ENCODE measurements at regions not wholly inside any gene's neighbourhood (a gene's known extent, or its start where the extent isn't known, plus 50 kb on each side); places are given as distances from the start of the nearest gene placed in this dataset.
"Not testable (repeated sequence)": the region's sequence is repeated elsewhere in the genome, so short reads cannot be mapped to it uniquely, and the experiment has no call there.

DNA sequence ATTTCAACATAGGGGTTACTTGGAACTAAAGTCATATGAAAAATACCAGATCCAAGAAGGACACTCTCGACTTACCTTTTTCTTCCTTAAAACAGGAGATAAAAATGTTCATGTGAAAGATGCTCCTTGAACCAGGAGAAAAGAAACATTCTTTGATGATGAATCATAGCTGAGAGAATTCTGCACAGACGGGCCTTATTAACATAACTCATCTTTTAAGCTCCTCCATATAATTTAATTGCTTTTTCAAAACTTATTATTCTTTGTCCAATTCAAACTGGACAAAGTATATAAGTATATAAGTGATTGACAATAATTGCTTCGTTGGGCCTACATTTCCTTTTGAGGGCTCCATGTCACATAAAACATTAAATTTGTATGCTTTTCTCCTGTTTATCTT lies 945.2 kb upstream of the C9orf72 start:
- intact Hi-C loops (cut with micrococcal nuclease; ENCODE audit: unreplicated experiment) (no loop called here), in situ Hi-C loops (cut with HindIII; ENCODE audit: extremely low pct_ligation_motif_present, low pct_unique_long_range_greater_than_20kb) (no loop called here)
- DNase-seq (ENCODE audit: low spot score) (no peak), FAIRE-seq (no peak), ATAC-seq (no peak)
- 2% methylated on average over 3 of the region's 3 CpGs for WGBS (ENCODE audit: low lambda C conversion rate)
- H3K9me3 ChIP-seq (ENCODE audit: low read length) = no peaks in the 10 kb centered on the region
- no peaks in the 10 kb centered on the region for H3K4me1 ChIP-seq (ENCODE audit: insufficient read depth, low read length)
- POLR2A ChIA-PET = no interaction called here
- no peaks in the 10 kb centered on the region for H3K79me2 ChIP-seq (ENCODE audit: insufficient read depth, low read length)
- no peaks in the 10 kb centered on the region for H3K36me3 ChIP-seq (replicated peaks in 1 of 2; ENCODE audit: control insufficient read depth in 1 of 2, insufficient read depth in 2 of 2, low read length in 2 of 2)
- H4K20me1 ChIP-seq (ENCODE audit: insufficient read depth, low read length) = no peaks in the 10 kb centered on the region
- H3K4me2 ChIP-seq (ENCODE audit: low read depth, low read length) = no peak overlapping the region
- no peak overlapping the region for H2AFZ ChIP-seq (ENCODE audit: low read length)
- CTCF ChIA-PET (ENCODE audit: low intra/inter-chr PET ratio, low total read pairs) = no interaction called here
- no TSS peak for BruUV-seq (replicated peaks)
- H3K27ac ChIP-seq (ENCODE audit: extremely low read length, insufficient read depth, low read length) = no peak overlapping the region
- TF ChIP-seq MTA3 (CRISPR knock-in tag; IDR thresholded peaks at IDR 0.05) (no peak), HOXA3 (CRISPR knock-in tag; IDR thresholded peaks at IDR 0.05) (no peak), POGZ (CRISPR knock-in tag; IDR thresholded peaks at IDR 0.05) (no peak), RNF2 (conservative IDR thresholded peaks at IDR 0.05; ENCODE audit: low read depth) (no peak), HDAC1 (CRISPR knock-in tag; IDR thresholded peaks at IDR 0.05) (no peak), RBM39 (IDR thresholded peaks at IDR 0.05; ENCODE audit: low read depth, low read length, poor library complexity, severe bottlenecking) (no peak), ZNF430 (CRISPR knock-in tag; IDR thresholded peaks at IDR 0.05) (no peak)
- TF ChIP-seq, protein P1, sequence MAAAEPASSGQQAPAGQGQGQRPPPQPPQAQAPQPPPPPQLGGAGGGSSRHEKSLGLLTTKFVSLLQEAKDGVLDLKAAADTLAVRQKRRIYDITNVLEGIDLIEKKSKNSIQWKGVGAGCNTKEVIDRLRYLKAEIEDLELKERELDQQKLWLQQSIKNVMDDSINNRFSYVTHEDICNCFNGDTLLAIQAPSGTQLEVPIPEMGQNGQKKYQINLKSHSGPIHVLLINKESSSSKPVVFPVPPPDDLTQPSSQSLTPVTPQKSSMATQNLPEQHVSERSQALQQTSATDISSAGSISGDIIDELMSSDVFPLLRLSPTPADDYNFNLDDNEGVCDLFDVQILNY (CRISPR knock-in tag; conservative IDR thresholded peaks at IDR 0.05) = no peak
- TF ChIP-seq, protein P2, sequence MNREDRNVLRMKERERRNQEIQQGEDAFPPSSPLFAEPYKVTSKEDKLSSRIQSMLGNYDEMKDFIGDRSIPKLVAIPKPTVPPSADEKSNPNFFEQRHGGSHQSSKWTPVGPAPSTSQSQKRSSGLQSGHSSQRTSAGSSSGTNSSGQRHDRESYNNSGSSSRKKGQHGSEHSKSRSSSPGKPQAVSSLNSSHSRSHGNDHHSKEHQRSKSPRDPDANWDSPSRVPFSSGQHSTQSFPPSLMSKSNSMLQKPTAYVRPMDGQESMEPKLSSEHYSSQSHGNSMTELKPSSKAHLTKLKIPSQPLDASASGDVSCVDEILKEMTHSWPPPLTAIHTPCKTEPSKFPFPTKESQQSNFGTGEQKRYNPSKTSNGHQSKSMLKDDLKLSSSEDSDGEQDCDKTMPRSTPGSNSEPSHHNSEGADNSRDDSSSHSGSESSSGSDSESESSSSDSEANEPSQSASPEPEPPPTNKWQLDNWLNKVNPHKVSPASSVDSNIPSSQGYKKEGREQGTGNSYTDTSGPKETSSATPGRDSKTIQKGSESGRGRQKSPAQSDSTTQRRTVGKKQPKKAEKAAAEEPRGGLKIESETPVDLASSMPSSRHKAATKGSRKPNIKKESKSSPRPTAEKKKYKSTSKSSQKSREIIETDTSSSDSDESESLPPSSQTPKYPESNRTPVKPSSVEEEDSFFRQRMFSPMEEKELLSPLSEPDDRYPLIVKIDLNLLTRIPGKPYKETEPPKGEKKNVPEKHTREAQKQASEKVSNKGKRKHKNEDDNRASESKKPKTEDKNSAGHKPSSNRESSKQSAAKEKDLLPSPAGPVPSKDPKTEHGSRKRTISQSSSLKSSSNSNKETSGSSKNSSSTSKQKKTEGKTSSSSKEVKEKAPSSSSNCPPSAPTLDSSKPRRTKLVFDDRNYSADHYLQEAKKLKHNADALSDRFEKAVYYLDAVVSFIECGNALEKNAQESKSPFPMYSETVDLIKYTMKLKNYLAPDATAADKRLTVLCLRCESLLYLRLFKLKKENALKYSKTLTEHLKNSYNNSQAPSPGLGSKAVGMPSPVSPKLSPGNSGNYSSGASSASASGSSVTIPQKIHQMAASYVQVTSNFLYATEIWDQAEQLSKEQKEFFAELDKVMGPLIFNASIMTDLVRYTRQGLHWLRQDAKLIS (CRISPR knock-in tag; IDR thresholded peaks at IDR 0.05) = no peak
- TF ChIP-seq, protein P3, sequence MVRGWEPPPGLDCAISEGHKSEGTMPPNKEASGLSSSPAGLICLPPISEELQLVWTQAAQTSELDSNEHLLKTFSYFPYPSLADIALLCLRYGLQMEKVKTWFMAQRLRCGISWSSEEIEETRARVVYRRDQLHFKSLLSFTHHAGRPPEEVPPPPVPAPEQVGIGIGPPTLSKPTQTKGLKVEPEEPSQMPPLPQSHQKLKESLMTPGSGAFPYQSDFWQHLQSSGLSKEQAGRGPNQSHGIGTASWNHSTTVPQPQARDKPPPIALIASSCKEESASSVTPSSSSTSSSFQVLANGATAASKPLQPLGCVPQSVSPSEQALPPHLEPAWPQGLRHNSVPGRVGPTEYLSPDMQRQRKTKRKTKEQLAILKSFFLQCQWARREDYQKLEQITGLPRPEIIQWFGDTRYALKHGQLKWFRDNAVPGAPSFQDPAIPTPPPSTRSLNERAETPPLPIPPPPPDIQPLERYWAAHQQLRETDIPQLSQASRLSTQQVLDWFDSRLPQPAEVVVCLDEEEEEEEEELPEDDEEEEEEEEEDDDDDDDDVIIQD (CRISPR knock-in tag; IDR thresholded peaks at IDR 0.05; ENCODE audit: low read depth) = no peak
- H3K9ac ChIP-seq (ENCODE audit: insufficient read depth, low read depth, low read length) = no peak overlapping the region
- no peaks in the 10 kb centered on the region for H3K27me3 ChIP-seq (ENCODE audit: control insufficient read depth in 1 of 2, insufficient read depth in 2 of 2, low read length in 2 of 2)
- H3K4me3 ChIP-seq (replicated peaks in 1 of 3; ENCODE audit: insufficient read depth in 1 of 3, low read depth in 2 of 3, low read length in 3 of 3) = no peak overlapping the region

DNA sequence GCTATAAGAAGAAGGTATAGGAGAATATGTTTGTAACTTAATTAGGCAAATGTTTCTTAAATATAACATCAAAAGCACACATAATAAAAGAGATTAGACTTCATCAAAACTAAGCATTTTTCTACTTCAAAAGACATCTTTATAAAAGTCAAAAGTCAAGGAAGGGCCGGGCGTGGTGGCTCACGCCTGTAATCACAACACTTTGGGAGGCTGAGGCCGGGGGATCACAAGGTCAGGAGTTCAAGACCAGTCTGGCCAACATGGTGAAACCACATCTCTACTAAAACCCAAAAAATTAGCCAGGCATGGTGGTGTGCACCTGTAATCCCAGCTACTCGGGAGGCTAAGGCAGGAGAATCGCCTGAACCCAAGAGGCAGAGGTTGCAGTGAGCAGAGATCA lies 951.0 kb upstream of the C9orf72 start:
- FAIRE-seq; DNase-seq (ENCODE audit: low spot score): not testable (repeated sequence)

More for the DNA sequence above, 951.0 kb upstream of the C9orf72 start:
- H3K4me1 ChIP-seq (ENCODE audit: insufficient read depth, low read length); H3K4me3 ChIP-seq (replicated peaks in 1 of 3; ENCODE audit: insufficient read depth in 1 of 3, low read depth in 2 of 3, low read length in 3 of 3); H3K79me2 ChIP-seq (ENCODE audit: insufficient read depth, low read length); H3K27ac ChIP-seq (ENCODE audit: extremely low read length, insufficient read depth, low read length); H2AFZ ChIP-seq (ENCODE audit: low read length); BruUV-seq (replicated peaks); H3K36me3 ChIP-seq (replicated peaks in 1 of 2; ENCODE audit: control insufficient read depth in 1 of 2, insufficient read depth in 2 of 2, low read length in 2 of 2); H4K20me1 ChIP-seq (ENCODE audit: insufficient read depth, low read length); CTCF ChIA-PET (ENCODE audit: low intra/inter-chr PET ratio, low total read pairs); H3K9ac ChIP-seq (ENCODE audit: insufficient read depth, low read depth, low read length); H3K9me3 ChIP-seq (ENCODE audit: low read length); H3K27me3 ChIP-seq (ENCODE audit: control insufficient read depth in 1 of 2, insufficient read depth in 2 of 2, low read length in 2 of 2); ATAC-seq; in situ Hi-C loops (cut with HindIII; ENCODE audit: extremely low pct_ligation_motif_present, low pct_unique_long_range_greater_than_20kb); H3K4me2 ChIP-seq (ENCODE audit: low read depth, low read length); POLR2A ChIA-PET; intact Hi-C loops (cut with micrococcal nuclease; ENCODE audit: unreplicated experiment): not testable (repeated sequence)
- WGBS (ENCODE audit: low lambda C conversion rate) = 0% methylated on average over 6 of the region's 6 CpGs
